GM19328 (cell line): ENCODE measurements at regions not wholly inside any gene's neighbourhood (a gene's known extent, or its start where the extent isn't known, plus 50 kb on each side); places are given as distances from the start of the nearest gene placed in this dataset.

Source experiments
- ATAC-seq: cut with Tn5 transposase; IDR thresholded peaks from one replicate; pipeline ENCODE4 v1.9.1; 2021; ENCODE audit warnings: mild to moderate bottlenecking, moderate library complexity; ENCODE audit not compliant: unreplicated experiment

DNA sequence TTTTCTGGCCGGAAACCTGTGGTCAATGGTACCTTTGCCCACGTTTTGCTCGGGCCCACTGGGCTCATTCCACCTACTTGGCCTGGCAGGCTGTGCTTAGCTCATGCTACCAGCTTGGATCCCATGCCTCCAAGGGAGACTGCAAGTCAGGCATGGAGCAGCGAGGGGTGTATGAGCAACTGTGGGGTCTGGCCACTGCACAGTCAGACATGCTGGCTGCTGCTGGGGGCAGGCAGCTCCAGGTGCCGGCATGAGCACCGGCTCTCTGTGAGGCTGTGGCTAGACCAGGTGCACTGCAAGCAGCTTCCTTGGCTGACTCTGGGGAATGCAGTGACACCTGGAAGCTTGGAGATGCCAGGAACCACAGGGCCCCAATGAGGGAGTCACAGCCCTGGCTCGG is 161.1 kb upstream of the DUSP10 start:
- ATAC-seq, result no peak

GRCh38 chr1:221900678-221901077 is 158.8 kb upstream of the DUSP10 start:
- no peak for ATAC-seq

GRCh38 chr1:221897321-221897721 is 155.4 kb upstream of the DUSP10 start:
- ATAC-seq, result no peak

DNA sequence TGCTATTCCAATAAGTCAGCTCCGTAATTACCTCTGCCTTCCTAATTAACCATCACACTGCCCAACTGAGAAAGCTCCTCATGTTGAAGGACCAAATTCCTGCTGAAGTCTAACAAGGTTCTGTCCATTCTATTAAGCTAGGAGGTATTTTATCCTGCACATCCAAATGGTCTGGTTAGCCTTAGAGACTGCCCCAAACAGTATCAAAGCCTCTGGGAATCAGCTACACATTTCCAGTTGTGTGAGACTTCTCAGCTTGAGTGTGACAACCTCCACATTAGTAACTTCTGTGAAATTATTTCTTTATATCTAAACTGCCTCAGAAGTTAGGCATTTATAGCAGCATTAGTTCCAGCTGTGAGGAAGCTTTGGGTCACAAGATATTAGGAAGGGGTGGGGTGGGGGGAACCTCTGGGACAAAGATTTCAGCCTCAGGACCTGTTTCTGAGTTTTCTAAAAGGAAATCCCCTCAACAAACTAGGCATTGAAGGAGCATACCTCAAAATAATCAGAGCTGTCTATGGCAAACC is 150.5 kb upstream of the DUSP10 start:
- no peak for ATAC-seq

- ATAC-seq, result no peak
Measured at GRCh38 chr1:221891708-221892107, 149.8 kb upstream of the DUSP10 start.

- ATAC-seq, result no peak
Measured at GRCh38 chr1:221888801-221889200, 146.9 kb upstream of the DUSP10 start.

GRCh38 chr1:221888218-221888617 is 146.3 kb upstream of the DUSP10 start:
- ATAC-seq, result no peak

DNA sequence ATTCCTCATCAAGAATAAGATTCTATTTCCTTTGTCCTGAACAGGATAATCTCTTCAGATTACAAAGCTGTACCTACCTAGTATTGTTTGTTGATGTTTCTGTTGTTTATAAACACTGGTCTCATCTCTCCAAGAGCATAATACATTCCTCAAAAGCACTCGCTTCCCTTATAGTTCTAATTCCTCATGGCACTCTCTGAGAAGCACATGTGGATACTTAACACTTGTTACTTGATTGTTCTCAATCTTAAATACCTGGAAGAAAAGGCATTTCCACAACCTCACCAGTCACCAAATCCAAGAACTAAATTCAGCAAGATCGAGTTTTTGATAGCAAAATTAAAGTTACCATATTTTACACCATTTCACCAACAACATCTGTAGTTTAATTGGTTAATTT is 145.9 kb upstream of the DUSP10 start:
- ATAC-seq, result no peak

DNA sequence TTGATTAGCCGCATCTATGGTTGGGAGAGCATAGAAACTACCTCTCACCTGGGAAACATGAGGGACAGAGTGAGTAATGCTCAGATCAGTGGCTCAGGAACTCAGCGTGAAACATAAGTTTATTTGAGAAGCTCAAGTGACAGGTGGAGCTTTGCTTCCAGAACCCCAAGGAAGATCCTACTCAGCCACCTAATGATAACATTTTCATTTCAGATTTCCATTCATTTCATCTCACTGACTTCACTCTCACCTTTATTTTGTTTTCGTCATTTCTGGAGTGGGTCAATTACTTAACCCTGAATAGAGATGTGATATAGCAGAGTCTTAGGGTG is 145.5 kb upstream of the DUSP10 start:
- no peak for ATAC-seq

GRCh38 chr1:221886743-221887414 is 145.0 kb upstream of the DUSP10 start:
- no peak for ATAC-seq

DNA sequence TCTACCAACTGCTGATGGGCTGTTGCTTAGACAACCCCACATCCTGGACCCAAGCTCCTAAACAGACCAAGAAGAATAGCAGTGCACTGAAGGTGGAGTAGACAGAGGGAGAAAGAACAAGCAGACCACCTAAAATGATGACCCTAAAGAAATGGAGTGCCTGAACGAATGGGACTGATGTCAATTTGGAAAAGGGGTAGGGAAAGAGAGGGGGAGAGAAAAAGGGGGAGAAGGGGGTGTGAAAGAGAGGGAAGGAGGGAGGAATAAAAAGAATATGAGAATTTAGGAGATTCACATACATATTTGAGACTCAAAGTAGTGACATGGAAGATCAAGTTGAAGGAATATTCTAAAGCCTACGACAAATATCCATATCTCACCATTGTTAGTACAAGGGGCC is 144.4 kb upstream of the DUSP10 start:
- ATAC-seq, result no peak

DNA sequence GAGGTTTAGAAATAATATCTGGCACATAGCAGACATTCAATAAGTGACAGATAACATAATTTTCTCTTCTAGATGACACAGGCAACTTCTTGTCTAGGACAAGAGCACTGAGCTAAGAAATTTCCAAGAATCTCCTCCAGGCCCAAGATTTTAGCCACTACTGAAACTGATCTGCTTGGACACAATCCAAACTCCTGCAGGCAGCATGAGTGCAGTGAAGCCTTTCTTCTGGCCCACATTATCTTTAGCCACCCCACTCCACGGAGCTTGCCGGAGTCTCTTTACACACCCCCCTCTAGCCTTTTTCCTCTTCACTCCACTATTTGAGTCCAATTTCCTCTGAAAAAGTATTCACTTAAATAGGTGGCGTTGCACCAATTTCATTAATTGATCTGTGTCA is 142.9 kb upstream of the DUSP10 start:
- ATAC-seq, result no peak

- ATAC-seq, result no peak
Measured at GRCh38 chr1:221881805-221882581, 140.1 kb upstream of the DUSP10 start.

DNA sequence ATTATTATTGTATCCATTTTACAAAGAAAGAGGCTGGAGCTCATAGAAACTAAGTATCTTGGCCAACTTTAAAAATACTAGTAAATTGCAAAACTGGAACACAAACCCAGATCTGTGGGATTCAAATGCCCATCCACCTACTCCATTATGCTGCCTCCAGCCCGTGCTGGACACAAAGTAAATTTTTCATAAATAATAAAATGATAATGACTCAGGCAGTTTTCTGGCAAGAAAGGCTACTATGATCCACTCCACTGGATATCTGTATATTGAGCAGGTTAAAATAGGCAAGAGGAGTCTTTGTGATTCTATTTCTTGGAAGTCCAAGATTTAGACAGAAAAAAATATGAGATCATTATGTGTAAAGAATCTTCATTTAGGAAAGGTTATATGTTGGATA is 138.3 kb upstream of the DUSP10 start:
- ATAC-seq, result no peak

DNA sequence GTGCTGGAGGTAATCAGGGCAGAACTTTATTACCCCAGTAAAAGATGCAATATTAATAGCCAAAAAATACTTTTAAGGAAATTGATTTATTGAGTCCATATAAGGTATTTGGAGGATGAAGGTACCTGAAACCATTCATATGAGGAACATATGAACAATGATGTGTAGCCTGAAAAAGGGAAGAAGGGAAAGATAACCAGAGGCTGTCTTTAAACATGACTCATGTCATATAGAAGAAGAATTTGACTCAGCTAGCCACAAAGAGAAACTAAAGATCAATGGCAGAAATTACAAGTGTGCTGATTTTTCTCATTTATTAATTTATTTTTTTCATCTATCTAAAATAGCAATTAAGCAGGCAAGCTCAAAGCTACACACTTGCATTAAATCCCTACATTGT is 136.2 kb upstream of the DUSP10 start:
- peak; percentile 63 for ATAC-seq

DNA sequence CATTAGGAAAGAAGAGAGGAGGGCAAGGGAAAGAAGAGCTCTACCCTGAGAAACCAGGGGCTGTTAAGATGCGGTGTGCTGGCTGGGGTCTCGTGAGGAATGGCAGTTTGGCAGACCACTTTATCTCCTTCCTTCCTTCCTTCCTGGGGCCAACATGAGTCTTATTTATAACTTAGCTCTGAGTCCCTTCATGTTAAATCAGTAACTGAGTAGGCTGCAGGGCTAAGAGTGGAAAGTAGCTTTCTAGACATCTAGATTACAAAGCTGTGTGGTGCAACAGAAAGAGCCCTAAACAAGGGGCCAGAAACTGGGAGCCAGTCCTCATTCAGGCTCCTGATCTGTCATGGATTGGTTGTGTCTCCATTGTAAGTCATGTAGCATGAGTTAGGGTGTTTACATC is 135.4 kb upstream of the DUSP10 start:
- no peak for ATAC-seq

- ATAC-seq, result no peak
Measured at GRCh38 chr1:221875004-221875330, 133.1 kb upstream of the DUSP10 start.

- no peak for ATAC-seq
Measured at GRCh38 chr1:221874285-221875003, 132.6 kb upstream of the DUSP10 start.

DNA sequence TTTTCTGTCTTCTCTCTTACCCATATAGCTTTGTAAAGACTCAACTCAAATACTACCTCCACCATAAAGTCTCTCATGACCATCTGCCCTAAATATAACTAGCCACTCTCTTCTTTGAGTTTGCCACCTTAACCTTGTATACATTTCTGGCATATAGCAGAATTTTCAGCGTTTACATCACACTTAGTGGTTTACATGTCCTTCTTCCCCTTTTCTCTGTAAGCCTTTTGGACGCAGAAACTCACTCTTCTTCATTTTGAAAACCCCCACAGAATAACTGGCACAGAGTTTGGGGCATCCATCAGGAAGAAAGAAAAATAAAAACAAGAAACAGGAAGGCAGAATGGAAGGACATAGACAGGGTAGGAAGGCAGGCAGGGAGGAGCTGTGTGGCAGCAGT is 131.8 kb upstream of the DUSP10 start:
- no peak for ATAC-seq

DNA sequence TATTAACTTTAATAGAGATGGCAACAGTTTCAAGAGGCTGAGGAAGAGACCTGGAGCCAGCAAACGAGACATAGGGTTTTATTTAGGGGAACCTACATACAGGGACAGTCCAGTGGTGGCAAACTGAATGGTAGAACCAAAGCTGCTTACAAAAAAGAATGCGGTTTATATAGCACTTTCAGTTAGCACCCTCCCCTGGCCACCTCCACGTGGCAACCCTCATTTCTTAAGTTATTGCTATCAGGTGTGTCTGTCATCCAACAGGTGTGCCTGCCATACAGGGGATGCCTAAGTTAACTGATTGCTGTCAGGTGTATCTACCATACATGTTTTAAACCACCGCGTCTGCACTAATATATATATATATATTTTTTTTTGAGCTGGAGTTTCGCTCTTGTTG is 129.2 kb upstream of the DUSP10 start:
- no peak for ATAC-seq

GRCh38 chr1:221869779-221870178 is 127.9 kb upstream of the DUSP10 start:
- ATAC-seq, result no peak
